NK-92 treated with Interleukin-12 subunit alpha and Interleukin-12 subunit beta, amount 100 ng/mL, for 24 hours (cell line): ENCODE measurements at regions not wholly inside any gene's neighbourhood (a gene's known extent, or its start where the extent isn't known, plus 50 kb on each side); places are given as distances from the start of the nearest gene placed in this dataset.
"Not testable (repeated sequence)": the region's sequence is repeated elsewhere in the genome, so short reads cannot be mapped to it uniquely, and the experiment has no call there.

Source experiments
- DNase-seq: peaks from one replicate; lab custom pipeline; 2025; lab: John Stamatoyannopoulos, UW

DNA sequence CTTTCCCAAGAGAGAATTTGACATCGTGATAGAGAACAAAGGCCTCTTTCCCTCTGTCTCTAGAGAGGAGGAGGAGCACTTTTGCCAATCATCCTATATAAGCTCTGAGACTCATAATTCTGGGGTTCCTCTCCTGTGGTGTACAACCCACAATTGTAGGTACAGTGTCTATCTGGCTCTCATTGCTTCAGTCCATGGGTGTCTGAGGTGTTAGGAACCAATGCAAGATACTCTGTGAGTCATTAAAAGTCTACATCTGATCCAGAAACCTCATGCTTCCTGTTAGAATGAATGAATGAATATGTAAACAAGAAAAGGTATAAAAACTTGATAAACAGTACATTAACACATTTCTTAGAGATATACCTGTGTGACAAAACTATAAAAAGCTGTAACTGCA lies 356.7 kb downstream of the QKI start:
- DNase-seq: no peak

DNA sequence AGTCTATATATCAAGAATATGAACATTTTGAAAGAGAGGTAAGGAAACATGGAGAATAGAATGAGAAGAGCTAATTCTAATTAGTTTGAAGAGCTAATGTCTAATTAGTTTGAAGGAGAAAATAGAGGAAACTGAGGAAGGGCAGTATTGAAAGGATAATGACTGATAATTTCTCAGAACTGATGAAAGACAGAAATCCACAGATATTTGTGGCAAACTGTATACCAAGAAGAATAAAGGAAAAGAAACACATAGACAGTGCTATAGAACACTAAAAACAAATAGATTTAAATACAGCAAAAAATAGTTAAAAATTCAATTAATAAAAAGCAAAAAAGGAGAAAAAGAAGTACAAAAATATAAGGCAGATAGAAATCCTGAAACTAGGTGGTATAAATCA lies 354.4 kb downstream of the QKI start:
- no peak for DNase-seq

DNA sequence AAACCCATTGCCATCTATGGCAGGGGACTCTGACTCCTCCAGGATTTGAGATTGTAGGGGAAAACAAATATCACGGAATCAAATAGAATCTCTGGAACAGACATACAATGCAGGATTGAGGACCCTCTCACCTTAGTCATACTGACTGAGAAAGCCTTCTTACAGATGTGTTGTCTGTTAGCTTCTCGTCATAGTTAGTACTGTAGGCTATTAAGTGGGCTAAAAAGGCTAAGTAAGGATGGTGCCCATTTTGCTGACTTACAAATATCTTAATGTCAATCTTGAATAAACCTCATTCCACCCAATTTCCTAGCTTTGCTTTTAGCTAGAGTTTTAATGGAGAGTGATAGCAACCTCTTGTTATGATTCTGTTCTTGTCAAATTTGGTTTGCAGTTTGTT lies 352.4 kb downstream of the QKI start:
- DNase-seq: no peak

DNA sequence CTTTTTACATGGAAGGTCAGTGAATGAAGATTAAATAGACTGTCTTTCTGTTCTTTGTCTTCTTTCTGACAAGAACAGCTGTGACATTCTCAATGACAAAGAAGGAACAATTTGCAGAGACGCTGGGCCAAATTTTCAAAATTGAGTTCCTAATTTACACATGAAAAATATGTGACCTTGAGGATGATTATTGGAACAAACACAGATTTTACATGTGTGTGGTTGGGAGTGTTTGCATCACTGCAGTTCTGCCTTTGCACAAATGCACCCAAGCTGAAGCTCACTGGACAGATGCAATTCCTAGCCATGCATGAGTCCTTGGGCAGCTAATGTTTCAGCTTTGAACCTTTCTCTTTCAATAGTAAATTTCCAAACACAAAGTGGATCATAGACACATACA lies 350.8 kb downstream of the QKI start:
- no peak for DNase-seq

DNA sequence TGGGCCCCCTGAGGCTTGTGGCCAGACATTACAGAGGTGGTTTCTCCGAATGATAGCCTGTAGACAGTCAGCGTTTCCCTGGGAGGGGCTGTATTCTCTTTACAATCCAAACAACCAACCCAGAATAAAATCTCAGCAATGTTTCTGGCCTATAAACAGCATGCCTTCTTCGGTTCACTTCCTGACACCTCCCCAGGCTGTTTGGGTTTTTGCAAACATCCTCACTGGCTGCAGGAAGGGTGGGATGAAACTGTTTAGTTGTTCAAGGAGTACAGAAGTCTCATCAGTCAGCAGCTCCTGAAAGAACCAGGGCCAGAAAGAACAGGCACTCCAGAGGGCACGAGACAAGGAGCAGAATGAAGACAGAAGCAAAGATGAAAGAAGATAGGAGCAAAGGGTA lies 350.0 kb downstream of the QKI start:
- no peak for DNase-seq

DNA sequence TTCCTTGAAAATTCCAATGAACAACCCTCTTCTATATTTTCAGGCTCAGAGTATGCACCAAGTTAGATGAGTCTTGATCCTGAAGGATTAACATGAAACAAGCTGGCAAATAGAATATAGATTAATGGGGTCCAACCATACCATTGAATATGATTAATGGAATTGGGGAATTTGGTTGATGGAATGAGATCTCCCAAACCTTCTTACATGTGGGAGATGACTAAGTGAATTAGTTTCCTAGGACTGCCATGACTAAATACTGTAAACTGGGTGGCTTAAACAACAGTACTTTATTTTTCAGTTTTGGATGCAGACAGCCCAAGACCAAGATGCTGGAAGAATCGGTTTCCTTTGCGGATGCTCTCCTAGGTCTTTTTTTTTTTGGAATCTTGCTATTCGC lies 347.0 kb downstream of the QKI start:
- DNase-seq: no peak

DNA sequence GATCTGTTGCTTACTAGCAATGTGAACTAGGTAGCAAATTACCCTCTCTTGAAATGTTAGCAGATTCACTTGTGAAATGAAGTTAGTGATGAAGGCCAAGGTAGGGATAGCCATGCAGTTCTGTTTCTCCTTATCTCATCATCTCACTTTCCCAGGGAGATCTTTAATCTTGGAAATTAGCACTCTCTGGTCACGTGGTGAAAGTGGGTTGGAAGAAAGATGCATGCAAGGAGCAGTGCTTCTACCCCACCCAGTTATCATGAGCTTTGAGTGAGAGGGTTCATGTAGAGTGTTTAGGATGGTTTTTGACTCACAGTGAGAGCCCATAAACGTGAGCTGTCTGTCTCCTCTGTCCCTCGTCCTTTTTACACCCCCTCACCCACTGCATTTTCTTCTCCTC lies 346.3 kb downstream of the QKI start:
- DNase-seq: no peak

DNA sequence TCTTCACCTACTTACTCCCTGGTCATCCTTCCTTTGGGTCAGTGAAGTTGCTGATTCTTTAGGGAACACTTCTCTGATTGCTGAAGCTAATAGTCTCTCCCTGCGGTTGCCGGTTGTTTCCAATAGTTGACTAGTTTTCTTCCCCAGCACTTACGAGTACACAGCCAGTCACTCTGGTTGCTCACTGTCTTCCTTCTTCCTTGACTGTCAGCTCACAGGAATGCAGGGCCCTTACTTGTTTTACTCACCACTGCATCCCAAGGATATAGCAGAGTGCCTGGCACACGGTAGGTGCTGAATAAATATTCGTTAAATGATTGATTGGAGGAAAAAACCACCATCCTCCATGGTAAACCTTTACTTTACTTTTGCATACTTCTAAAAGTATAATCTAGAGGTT lies 345.0 kb downstream of the QKI start:
- no peak for DNase-seq

DNA sequence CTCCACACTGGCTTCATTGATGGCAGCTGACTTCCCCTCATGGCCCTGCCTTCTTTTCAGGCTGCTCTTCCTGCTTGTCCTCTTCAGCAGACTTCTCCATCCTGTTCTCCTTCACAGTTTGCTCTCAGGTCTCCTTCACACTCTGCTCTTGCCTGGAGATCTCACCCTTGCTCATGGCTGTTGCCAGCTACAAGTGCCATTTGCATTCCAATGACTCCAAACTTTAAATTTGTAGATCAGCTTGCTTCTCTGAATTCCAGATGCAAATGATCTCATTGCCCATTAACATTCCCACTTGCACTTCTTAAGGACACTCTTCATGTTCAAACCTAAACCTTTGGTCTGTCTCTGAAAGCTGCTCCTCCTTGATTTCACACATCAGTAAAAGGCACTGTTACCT lies 343.0 kb downstream of the QKI start:
- no peak for DNase-seq

DNA sequence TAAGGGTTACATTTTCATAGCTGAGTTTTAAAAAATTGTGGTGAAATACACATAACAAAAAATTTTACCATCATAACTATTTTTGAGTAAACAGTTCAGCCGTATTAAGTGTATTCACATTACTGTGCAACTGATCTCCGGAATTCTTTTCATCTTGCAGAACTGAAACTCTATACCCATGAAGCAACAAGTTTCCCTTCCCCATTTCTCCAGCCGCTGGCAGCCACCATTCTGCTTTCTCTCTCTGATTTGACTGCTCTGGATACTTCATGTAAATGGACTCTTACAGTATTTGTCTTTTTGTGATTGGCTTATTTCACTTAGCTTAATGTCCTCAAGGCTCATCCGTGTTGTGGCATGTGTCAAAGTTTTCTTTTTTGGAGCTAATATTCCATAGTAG lies 341.6 kb downstream of the QKI start:
- no peak for DNase-seq

DNA sequence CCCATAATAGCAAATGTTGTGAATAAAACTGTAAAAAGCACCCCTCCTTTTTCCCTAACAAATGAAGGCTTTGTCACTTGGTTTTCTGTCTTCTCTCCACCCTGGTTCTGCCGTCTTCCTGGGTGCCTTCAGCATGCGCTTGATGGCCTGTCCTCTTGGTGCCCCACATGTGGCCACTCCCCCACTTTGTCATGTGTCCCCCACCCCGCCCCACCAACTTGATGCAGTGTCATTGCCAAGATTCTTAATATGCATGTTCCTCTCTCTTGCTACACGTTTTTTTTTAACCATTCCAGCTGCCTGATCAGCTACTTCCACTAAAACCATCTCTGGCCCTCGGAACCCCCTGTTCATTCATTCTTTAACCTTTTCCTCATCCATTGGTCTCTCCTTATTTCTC lies 340.3 kb downstream of the QKI start:
- no peak for DNase-seq

DNA sequence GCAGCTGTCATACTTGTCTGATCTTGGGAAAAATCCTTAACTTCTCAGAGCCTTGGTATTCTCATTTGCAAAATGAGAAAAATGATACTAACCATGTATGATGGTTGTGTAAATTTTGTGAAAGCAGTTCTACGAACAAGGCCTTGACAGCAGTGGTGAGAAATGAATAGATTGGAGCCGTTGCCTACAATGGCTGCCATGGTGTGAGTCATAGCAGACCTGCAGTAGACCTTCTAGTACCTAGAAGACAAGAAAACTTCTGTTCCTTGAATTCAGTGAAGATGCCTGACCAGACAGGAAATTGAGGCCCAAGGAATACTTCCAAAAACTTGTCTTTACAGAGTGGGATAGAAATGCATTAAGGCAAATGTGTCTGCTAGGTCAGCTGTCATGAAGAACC lies 338.9 kb downstream of the QKI start:
- no peak for DNase-seq

DNA sequence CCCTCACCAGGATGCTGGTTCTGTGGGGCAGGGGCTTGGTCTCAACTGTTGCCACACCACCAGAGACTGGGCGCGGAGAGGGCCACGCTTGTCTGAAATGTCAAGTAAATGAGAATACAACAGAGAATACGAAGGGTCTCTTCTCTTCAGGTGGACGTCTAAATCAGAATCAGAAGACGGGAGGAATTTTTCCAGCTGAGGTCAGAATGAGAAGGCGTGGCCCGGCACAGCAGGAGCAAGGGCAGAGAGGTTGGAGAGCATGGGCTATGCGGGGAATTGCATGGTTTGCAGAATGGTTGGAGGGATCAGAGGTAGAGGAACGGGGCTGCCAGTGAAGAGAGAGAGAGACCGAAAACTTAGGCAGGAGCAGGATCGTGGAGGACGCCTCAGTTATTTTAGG lies 337.9 kb downstream of the QKI start:
- DNase-seq: no peak

DNA sequence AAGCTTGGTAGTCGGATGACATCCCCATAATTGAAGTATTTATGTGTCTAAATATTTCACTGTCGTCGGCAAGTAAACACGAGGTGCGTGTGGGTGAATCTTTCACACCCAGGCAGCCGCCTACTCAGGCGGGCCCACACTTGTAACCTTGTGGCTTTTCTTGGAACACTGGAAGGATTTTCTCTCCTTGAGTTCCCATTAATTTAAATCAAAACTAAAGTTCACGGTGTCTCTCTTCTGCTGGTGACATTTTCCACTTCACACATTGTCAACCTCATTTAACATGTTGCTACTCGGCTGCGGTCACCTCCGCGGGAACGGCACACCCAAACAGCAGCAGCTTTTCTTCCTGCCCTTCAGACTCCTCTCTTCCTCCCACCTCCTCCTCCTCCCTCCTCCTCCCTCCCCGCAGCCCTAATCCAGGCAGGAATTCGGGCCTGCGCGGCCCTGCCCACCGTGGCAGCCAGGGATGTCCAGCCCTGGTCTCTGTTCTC lies 336.6 kb downstream of the QKI start:
- no peak for DNase-seq

DNA sequence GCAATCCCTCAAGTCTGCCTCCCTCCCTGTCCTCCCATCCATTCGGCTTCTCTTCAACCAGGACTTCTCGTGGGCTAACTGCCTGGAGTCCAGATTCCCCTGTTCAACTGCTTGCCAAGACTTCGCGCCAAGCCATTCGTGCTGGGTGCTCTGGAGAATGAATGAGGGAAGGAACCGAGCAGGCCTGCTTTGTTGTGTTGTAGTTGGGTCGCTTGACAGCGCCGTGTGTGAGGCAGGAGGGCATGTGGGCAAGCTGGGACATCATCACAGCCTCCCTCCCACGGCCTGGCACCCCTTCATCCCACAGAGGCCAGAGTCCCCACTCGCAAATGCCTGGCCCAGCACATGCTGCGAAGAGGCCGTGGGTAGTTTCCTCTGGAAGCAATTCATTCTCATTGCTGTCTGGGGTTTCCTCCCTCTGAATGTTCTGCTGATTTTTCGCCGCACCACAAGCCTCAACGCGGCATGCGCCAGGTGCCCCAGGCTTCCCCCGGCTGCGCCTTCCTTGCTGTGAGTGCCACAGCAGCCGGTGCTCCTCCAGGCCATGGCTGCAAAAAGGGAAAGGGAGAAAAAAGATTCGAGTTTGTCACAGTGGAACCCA lies 336.0 kb downstream of the QKI start:
- DNase-seq: no peak

DNA sequence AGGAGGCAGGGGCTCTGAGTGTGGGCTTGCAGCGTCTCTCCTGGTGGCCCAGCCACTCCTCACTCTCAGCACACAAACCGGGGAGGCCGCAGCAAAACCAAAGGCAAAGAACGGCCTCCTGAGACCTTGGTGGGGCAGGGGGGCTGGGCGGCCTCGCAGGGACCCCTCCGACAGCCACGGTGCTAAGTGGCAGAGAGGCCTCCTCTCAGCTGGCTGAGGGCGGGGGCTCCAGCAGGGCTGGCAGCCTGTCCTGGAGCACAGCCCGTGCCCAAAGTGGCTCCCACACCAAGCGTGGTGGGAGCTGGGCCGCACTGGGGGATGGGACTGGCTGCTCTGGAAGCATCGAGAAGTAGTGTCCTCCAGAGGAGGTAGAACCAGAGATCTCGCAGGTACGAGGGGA lies 334.4 kb downstream of the QKI start:
- no peak for DNase-seq

DNA sequence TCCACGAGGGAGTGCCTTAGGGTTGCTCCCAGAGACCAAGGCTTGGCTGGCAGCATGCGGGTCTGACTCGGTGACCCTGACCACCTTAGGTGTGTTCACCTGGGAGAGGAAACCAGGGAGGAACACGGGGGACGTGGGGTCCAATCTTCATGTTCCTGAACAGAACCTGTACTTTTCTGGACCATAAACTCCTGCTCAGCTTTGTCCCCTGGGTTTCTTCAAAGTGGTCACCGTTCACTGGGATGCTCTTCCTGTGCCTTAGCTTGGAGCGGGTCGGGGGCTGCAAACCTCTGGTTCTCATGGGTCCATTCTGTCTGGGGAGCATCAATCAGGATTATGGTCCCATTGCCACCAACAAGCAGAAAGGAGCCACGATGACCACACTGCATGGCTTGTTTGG lies 333.5 kb downstream of the QKI start:
- DNase-seq: no peak

DNA sequence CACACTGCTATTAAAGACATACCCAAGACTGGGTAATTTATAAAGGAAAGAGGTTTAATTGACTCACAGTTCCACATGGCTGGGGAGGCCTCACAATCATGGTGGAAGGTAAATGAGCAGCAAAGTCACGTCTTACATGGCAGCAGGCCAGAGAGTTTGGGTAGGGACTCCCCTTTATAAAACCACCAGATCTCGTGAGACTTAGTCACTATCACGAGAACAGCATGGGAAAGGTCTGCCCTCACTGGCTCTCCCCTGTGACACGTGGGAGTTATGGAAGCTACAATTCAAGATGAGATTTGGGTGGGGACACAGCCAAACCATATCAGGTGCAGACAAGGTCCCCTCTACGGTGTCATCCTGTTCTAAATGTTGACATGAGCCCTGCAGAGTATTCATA lies 332.5 kb downstream of the QKI start:
- DNase-seq: not testable (repeated sequence)

DNA sequence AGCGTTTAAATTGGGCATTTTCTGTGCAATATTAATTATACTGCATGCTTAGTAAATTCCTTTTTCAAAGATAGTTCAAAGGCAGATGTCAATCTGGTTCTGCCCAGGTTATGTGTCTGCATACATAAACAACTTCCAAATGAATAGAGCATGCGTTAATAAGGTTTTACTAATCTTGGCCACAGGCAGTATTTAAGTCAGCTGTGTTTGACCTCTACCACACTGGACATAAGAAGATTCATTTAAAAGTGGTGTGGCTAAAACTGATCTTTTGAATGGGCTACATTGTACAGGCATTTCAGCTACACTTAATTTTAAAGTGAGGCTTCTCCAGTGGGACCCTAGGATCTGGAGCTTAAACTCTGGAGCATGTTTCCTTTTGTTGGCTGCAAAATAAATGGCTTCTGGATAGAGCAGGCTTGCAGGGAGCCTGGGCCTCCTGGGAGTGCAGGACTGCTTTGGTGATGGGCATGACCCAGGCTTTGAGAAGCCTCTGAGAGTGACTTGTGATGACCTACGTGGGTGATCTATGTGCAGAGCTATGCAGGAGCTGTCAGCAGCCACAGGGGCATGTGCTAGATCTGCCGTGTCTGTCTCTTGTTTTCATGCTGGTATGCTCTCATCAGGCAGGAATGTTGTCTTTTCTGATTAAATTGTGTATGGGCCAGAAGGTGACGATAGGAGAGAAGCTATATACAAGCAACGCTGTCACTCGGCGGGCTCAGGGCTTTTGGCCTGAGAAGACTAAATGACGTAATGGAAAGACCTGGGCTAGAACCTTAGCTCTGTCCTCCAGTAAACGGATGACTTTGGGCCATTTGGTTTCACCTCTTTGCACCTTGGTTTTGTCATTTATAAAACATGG lies 331.2 kb downstream of the QKI start:
- DNase-seq: no peak

DNA sequence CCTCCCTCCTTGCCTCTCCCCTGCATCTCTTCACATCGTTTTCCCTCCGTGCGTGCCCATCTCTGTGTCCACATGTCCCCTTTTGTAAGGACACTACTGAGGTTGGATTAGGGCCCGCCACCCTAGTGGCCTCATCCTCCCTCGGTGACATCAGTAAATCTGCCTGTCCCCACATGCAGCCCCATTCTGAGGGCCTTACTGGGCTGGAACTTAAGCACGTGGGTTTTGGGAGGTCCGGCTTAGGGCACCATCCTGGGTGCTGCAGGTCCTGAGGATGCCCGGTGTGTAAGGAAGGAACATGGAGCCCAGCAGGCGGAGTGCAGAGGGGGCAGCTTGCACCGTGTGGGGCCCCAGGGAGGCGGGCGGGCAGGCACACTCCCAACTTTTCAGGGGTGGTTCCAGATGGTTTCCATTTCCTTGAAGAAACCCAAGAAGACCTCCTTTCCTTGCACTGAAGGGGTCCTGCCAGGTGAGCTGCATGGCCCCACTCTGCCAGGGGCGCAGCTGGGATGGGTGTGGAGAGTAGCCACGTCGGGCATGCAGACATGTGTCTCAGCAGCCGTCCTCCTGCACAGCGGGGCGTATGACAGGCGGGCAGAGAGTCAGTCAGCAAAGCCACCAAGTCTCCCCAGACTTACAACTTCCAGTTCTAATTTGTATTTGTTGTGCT lies 329.9 kb downstream of the QKI start:
- no peak for DNase-seq

DNA sequence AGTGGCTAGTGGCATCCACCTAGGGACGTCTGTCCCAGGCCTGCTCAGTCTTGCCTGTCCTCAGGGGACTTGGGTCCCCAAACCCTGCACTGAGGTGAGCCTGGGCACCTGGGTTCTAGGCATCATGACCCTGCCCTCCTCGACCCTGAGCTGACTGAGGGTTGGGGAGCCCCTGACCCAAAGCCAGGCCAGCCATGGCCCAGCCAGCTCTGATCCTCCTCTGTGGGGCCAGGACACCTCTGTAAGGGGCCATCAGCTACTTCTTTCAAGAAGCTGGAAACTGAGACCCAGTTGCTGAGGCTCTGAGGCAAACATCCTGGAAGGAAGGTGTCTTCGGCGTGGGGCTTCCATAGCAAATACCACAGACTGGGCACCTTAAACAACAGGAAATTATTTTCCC lies 329.3 kb downstream of the QKI start:
- DNase-seq: no peak

DNA sequence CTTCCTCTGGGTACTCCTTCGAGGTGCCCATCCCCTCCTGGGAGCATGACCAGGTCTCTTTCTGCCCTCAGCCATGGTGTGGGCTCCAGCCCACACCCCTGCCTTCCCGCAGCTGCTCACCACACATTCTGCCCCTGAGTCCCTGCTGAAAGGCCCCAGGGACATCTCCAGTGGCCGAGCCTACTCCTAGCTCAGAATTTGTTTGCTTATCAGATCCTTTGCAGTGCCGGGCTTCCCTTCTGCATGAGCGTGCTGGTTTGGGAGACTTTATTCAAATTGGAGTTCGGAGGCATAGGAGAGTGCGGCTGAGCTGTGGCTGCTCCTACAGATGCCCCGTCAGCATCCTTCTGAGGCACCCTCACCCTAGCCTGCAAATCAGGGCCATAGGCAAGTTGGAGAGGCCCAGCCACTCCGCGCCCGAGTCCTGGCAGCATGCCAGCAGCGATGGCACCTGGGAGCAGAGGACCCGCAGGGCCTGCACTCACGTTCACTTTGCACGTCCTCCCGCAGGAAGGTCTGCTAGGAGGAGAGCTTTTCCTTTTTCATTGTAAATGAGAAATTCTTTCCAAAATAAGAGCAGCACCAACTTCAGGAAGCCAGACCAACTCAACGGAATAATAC lies 327.3 kb downstream of the QKI start:
- DNase-seq: no peak

DNA sequence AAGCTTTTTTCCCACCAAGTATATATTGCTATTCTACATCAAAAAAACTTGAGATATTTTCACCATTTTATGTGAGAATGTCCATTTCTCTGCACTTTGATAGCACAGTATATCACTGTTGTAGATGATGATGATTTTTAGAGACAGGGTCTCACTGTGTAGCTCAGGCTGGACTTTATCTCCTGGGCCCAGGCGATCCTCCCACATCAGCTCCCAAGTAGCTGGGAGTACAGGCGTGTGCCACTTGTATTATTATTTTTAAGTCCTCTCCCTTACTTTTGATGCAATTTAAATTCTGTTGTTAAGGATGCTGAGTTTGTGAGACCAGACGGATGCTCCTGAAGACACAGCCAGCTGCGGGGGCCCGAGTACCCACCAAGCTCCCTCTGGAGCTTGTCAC lies 326.8 kb downstream of the QKI start:
- DNase-seq: no peak
